Natural killer cell (primary cell): ENCODE measurements at regions not wholly inside any gene's neighbourhood (a gene's known extent, or its start where the extent isn't known, plus 50 kb on each side); places are given as distances from the start of the nearest gene placed in this dataset.
A peak's percentile ranks its signal among the peaks of the same experiment; 100 is the strongest.
"Not testable (repeated sequence)": the region's sequence is repeated elsewhere in the genome, so short reads cannot be mapped to it uniquely, and the experiment has no call there.

ENCODE experiments used
- ATAC-seq, 3 donors: fragments of 150-1000 bp in 2 of 3; fragments of 200-7000 bp in 1 of 3; cut with Tn5 transposase; 1 replicate in 1 of 3; 2 replicates in 2 of 3; pipeline ENCODE4 v1.10.0; 2021; ENCODE audit warnings: mild to moderate bottlenecking in 2 of 3, moderate library complexity in 2 of 3
- DNase-seq, 2 donors: peaks; one replicate each; pipeline versions ENCODE4 v3.0.0 to v3.0.0-alpha.2; 2013 to 2021; ENCODE audit warnings: mixed read lengths in 1 of 2
- H3K27ac ChIP-seq: one replicate; pipeline ENCODE4 v1.5.1; 2013; ENCODE audit warnings: mild to moderate bottlenecking, low read length
- H3K27me3 ChIP-seq: one replicate; pipeline ENCODE4 v1.6.1; 2013; ENCODE audit warnings: low read length; ENCODE audit not compliant: control insufficient read depth, insufficient read depth
- H3K36me3 ChIP-seq: one replicate; pipeline ENCODE4 v1.6.1; 2013; ENCODE audit warnings: low read length; ENCODE audit not compliant: control insufficient read depth, insufficient read depth
- H3K4me1 ChIP-seq: one replicate; pipeline ENCODE4 v1.6.1; 2013; ENCODE audit warnings: low read length; ENCODE audit not compliant: control insufficient read depth, insufficient read depth
- H3K4me3 ChIP-seq: one replicate; pipeline ENCODE4 v1.5.1; 2013; ENCODE audit warnings: low read length
- H3K9me3 ChIP-seq: one replicate; pipeline ENCODE4 v1.6.1; 2013; ENCODE audit warnings: low read length; ENCODE audit not compliant: control insufficient read depth, insufficient read depth
- H3K27ac Mint-ChIP-seq, 2 donors: one replicate each; pipeline ENCODE4 v1.8.0; 2022; ENCODE audit warnings: mild to moderate bottlenecking in 2 of 2, mixed read lengths in 2 of 2, moderate library complexity in 1 of 2
- H3K27me3 Mint-ChIP-seq, 2 donors: one replicate each; pipeline ENCODE4 v1.8.0; 2022; ENCODE audit warnings: low read depth in 2 of 2, mixed read lengths in 2 of 2
- H3K36me3 Mint-ChIP-seq: one replicate; pipeline ENCODE4 v1.8.0; 2022; ENCODE audit warnings: mixed read lengths
- H3K4me1 Mint-ChIP-seq, 2 donors: one replicate each; pipeline ENCODE4 v1.8.0; 2022; ENCODE audit warnings: mixed read lengths in 2 of 2
- H3K4me3 Mint-ChIP-seq: one replicate; pipeline ENCODE4 v1.8.0; 2022; ENCODE audit warnings: mild to moderate bottlenecking, moderate library complexity, mixed read lengths
- H3K9me3 Mint-ChIP-seq, 2 donors: one replicate each; pipeline ENCODE4 v1.8.0; 2022; ENCODE audit warnings: mixed read lengths in 2 of 2
- WGBS: methylation state at CpG from one replicate; pipeline ENCODE4 v1.1.7; 2013; ENCODE audit warnings: missing lambda C conversion rate; ENCODE audit not compliant: insufficient coverage; 5-methylcytosine and 5-hydroxymethylcytosine counted together
- intact Hi-C: fragments of 100-400 bp; cut with micrococcal nuclease; formaldehyde crosslinking; loops from one replicate; pipeline ENCODE4 v1.14.2; 2022
- TF ChIP-seq, protein P1 (sequence below): fragments of 200-600 bp; IDR thresholded peaks from one replicate; pipeline ENCODE4 v1.8.0; 2022; ENCODE audit warnings: antibody characterized with exemption

DNA sequence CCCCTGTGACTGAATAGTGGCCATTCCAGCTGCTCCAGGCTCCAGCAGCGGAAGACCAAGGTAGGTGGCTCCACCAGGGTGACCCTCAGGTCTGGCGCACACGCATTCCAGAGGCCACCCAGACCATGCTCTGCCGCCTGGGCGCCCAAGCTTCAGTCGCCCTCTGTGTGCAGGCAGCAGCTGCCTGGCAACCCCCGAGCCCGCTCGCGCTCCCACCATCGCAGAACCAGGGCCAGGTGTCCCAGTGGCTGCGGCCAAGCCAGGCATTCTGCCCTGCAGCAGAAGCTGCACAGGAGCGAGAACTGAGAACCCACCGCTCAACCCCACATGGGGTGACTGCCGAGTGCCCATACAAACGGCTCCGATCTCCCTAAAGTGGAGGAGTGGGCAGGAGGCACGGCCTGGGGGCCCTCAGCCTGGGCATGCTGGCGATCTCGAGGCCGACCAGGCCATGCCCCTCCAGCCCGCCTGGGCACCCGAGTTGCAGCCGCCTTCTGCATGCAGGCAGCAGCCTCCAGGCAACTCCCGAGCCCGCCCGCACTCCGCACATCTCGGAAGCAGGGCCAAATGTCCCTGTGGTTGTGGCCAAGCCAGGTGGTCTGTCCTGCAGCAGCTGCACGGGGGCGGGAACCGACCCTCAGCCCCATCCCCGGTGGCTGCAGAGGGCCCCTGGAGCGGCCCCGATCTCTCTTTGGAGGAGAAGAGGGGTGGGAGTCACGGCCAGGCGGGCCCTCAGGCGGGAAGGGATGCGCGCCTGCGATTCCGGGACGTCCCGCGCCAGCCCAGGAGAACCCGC lies 1264.1 kb downstream of the FOXD4L5 start:
- WGBS = 85% methylated on average over 46 of the region's 46 CpGs
- H3K4me1 Mint-ChIP-seq, H3K4me1 ChIP-seq, H3K27me3 Mint-ChIP-seq, ATAC-seq, H3K27me3 ChIP-seq, H3K4me3 Mint-ChIP-seq, H3K36me3 Mint-ChIP-seq, H3K36me3 ChIP-seq, H3K27ac ChIP-seq, DNase-seq, H3K27ac Mint-ChIP-seq, H3K4me3 ChIP-seq, H3K9me3 ChIP-seq, intact Hi-C loops: not testable (repeated sequence)
- H3K9me3 Mint-ChIP-seq = peaks cover 4 to 12% of the 10 kb centered on the region in 2 donors

DNA sequence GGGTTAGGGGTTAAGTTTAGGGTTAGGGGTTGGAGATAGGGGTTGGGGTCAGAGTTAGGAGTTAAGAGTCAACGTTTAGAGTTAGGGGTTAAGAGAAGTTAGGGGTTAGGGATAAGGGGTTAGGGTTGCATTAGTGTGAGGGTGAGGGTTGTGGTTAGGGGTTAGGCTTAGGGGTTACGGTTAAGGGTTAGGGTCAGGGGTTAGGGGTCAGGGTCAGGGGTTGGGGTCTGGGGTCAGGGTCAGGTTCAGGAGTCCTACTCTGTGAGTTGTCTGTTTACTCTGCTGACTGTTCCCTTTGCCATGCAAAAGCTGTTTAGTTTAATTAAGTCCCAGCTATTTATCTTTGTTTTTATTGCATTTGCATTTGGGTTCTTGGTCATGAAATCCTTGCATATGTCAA lies 1267.3 kb downstream of the FOXD4L5 start:
- H3K9me3 ChIP-seq = peaks cover 17% of the 10 kb centered on the region
- WGBS = 57% methylated on average over 2 of the region's 2 CpGs
- H3K4me1 Mint-ChIP-seq, H3K27me3 ChIP-seq, ATAC-seq, H3K27me3 Mint-ChIP-seq, H3K4me3 Mint-ChIP-seq, H3K9me3 Mint-ChIP-seq, H3K36me3 Mint-ChIP-seq, H3K36me3 ChIP-seq, H3K27ac Mint-ChIP-seq, DNase-seq, H3K4me3 ChIP-seq, H3K27ac ChIP-seq, H3K4me1 ChIP-seq, intact Hi-C loops: not testable (repeated sequence)

DNA sequence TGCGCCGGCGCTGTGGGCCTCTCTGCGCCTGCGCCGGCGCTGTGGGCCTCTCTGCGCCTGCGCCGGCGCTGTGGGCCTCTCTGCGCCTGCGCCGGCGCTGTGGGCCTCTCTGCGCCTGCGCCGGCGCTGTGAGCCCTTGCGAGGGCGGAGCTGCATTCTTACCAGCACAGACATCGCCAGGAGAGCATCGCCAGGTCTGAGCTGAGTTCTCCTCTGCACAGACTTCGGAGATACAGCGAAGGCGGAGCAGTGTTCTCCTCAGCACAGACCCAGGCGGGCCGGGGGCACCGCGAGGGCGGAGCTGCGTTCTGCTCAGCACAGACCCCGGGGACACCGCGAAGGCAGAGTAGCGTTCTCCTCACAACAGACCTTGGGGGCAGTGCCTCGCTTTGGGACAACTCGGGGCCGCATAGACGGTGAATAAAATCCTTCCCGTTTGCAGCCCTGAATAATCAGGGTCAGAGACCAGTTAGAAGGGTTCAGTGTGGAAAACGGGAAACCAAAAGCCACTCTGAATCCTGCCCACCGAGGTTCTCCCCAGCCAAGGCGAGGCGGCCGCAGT lies 1268.1 kb downstream of the FOXD4L5 start:
- H3K27ac ChIP-seq, H3K36me3 Mint-ChIP-seq, ATAC-seq, H3K27ac Mint-ChIP-seq, H3K9me3 Mint-ChIP-seq, H3K4me3 Mint-ChIP-seq, H3K27me3 ChIP-seq, intact Hi-C loops, H3K27me3 Mint-ChIP-seq, H3K36me3 ChIP-seq, H3K4me3 ChIP-seq, H3K4me1 Mint-ChIP-seq, H3K4me1 ChIP-seq: not testable (repeated sequence)
- WGBS = 61% methylated on average over 36 of the region's 46 CpGs
- peaks cover 17% of the 10 kb centered on the region for H3K9me3 ChIP-seq
- peak in 1 of 2 donors; percentile 38 for DNase-seq

DNA sequence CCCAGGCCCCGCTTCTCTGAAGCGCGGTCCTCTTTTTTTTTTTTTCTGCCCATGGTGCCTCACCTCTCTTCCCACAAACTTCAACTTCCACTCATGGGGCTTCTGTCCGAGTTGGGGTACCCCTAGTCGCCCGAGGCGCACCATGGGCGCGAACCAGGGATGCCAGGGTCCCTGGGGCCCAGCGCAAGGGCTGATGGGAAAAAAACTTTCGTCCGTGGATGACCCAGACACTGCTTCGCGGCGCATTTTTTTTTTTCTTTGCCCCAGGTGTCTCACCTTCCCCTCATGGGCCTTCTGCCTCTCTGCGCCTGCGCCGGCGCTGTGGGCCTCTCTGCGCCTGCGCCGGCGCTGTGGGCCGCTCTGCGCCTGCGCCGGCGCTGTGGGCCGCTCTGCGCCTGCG lies 1268.8 kb downstream of the FOXD4L5 start:
- H3K27me3 Mint-ChIP-seq, H3K36me3 ChIP-seq, H3K27ac Mint-ChIP-seq, ATAC-seq, H3K4me1 Mint-ChIP-seq, H3K9me3 Mint-ChIP-seq, H3K36me3 Mint-ChIP-seq, H3K4me3 Mint-ChIP-seq, intact Hi-C loops, H3K4me1 ChIP-seq, DNase-seq, H3K27ac ChIP-seq, H3K27me3 ChIP-seq: not testable (repeated sequence)
- Histone ChIP-seq H3K4me3 (peak overlapping the region; percentile 22), H3K9me3 (peaks cover 17% of the 10 kb centered on the region)
- WGBS = 49% methylated on average over 23 of the region's 31 CpGs

DNA sequence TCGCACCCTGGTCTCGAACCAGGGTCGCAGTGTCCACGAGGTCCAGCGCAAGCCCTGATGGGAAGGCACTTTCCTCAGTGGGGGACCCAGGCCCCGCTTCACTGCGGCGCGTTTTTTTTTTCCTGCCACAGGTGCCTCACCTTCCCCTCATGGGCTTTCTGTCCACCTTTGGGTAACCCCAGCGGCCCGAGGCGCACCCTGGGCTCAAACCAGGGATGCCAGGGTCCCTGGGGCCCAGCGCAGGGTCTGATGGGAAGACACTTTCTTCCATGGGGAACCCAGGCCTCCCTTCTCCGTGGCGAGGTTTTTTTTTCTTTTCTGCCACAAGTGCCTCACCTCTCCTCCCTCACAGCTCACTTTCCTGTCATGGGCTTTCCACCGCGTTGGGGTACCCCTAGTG lies 1269.9 kb downstream of the FOXD4L5 start:
- H3K9me3 Mint-ChIP-seq = peaks cover 1 to 7% of the 10 kb centered on the region in 2 donors
- H3K4me1 ChIP-seq = no peaks in the 10 kb centered on the region
- no peaks in the 10 kb centered on the region for H3K27me3 Mint-ChIP-seq
- 77% methylated on average over 17 of the region's 17 CpGs for WGBS
- H3K36me3 Mint-ChIP-seq = no peaks in the 10 kb centered on the region
- TF ChIP-seq, protein P1, sequence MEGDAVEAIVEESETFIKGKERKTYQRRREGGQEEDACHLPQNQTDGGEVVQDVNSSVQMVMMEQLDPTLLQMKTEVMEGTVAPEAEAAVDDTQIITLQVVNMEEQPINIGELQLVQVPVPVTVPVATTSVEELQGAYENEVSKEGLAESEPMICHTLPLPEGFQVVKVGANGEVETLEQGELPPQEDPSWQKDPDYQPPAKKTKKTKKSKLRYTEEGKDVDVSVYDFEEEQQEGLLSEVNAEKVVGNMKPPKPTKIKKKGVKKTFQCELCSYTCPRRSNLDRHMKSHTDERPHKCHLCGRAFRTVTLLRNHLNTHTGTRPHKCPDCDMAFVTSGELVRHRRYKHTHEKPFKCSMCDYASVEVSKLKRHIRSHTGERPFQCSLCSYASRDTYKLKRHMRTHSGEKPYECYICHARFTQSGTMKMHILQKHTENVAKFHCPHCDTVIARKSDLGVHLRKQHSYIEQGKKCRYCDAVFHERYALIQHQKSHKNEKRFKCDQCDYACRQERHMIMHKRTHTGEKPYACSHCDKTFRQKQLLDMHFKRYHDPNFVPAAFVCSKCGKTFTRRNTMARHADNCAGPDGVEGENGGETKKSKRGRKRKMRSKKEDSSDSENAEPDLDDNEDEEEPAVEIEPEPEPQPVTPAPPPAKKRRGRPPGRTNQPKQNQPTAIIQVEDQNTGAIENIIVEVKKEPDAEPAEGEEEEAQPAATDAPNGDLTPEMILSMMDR = no peak
- no peaks in the 10 kb centered on the region for H3K27me3 ChIP-seq
- H3K9me3 ChIP-seq = peaks cover 17% of the 10 kb centered on the region
- H3K27ac ChIP-seq = no peak overlapping the region
- no peak overlapping the region for H3K4me3 ChIP-seq
- no peaks in the 10 kb centered on the region for H3K4me1 Mint-ChIP-seq
- H3K36me3 ChIP-seq = no peaks in the 10 kb centered on the region
- ATAC-seq = no peak
- H3K27ac Mint-ChIP-seq = no peak overlapping the region
- intact Hi-C loops = no loop called here
- DNase-seq = no peak
- no peak overlapping the region for H3K4me3 Mint-ChIP-seq

- WGBS = 81% methylated on average over 29 of the region's 32 CpGs
- H3K27me3 Mint-ChIP-seq, DNase-seq, H3K36me3 ChIP-seq, H3K27me3 ChIP-seq, H3K27ac Mint-ChIP-seq, H3K4me3 Mint-ChIP-seq, H3K9me3 Mint-ChIP-seq, H3K4me1 ChIP-seq, H3K27ac ChIP-seq, H3K4me3 ChIP-seq, ATAC-seq, H3K4me1 Mint-ChIP-seq, H3K36me3 Mint-ChIP-seq, intact Hi-C loops: not testable (repeated sequence)
- peaks cover 17% of the 10 kb centered on the region for H3K9me3 ChIP-seq
These were observed 1270.5 kb downstream of the FOXD4L5 start for GRCh38 chr9:64014386-64015091.

DNA sequence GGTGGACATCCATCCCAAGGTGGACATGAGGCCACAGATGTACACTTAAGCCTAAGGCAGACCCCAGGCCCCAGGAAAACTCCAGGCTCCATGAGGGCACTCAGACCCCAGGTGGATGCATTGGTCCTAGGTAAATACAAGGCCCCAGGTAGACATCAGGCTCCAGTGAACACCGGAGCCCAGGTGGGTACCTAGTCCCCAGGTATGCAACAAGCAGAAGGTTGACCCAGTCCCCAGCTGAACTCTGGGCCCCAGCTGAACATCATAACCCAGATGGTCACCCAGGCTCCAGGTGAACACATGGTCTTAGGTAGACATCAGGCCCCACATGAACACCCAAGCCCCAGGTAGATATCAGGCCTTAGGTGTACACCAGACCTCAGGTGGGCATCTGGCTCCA lies 1271.9 kb downstream of the FOXD4L5 start:
- H3K4me3 Mint-ChIP-seq, intact Hi-C loops, H3K4me3 ChIP-seq, H3K27me3 ChIP-seq, H3K27ac ChIP-seq, H3K36me3 Mint-ChIP-seq, H3K9me3 Mint-ChIP-seq, H3K4me1 ChIP-seq, H3K27ac Mint-ChIP-seq, H3K4me1 Mint-ChIP-seq, DNase-seq, ATAC-seq, H3K27me3 Mint-ChIP-seq, H3K36me3 ChIP-seq: not testable (repeated sequence)
- WGBS = 96% methylated on average over 1 of the region's 1 CpG
- H3K9me3 ChIP-seq = peaks cover 17% of the 10 kb centered on the region
